Endometrial microvascular endothelial cells (primary cell): ENCODE measurements at regions not wholly inside any gene's neighbourhood (a gene's known extent, or its start where the extent isn't known, plus 50 kb on each side); places are given as distances from the start of the nearest gene placed in this dataset.
"Not testable (repeated sequence)": the region's sequence is repeated elsewhere in the genome, so short reads cannot be mapped to it uniquely, and the experiment has no call there.

ENCODE experiments used
- in situ Hi-C: cut with HindIII; loops from 2 replicates; pipeline ENCODE4 v1.10.0; 2017; ENCODE audit warnings: low sequenced_read_pairs, low pct_unique_long_range_greater_than_20kb; ENCODE audit errors: inconsistent ontology term

- in situ Hi-C loops, result no loop called here
Measured at GRCh38 chr5:124511791-124512190, 234.6 kb downstream of the ZNF608 start.

DNA sequence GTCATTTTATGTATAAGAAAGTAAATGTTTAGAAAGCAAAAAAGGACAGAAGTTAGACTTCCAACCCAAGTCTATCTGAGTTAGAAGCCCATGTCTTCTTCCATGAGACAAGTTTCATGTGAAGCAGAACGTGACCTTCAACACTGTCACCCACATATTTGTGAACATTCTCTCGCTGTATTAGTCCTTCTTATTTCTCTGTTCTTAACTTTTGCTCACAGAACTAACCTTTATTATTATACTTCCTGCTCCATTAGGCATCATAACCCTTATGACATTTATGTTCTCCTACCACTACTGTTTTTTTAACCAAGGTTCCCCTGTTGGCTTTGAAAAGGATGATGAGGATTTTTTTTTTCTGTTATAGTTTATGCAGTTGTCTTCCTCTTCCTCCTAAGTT is 238.8 kb downstream of the ZNF608 start:
- in situ Hi-C loops, result no loop called here

- in situ Hi-C loops, result no loop called here
Measured at GRCh38 chr5:124504081-124504916, 242.1 kb downstream of the ZNF608 start.

- in situ Hi-C loops, result no loop called here
Measured at GRCh38 chr5:124502551-124502950, 243.9 kb downstream of the ZNF608 start.

- in situ Hi-C loops, result not testable (repeated sequence)
Measured at GRCh38 chr5:124499818-124500217, 246.6 kb downstream of the ZNF608 start.

- in situ Hi-C loops, result not testable (repeated sequence)
Measured at GRCh38 chr5:124496968-124497367, 249.5 kb downstream of the ZNF608 start.

DNA sequence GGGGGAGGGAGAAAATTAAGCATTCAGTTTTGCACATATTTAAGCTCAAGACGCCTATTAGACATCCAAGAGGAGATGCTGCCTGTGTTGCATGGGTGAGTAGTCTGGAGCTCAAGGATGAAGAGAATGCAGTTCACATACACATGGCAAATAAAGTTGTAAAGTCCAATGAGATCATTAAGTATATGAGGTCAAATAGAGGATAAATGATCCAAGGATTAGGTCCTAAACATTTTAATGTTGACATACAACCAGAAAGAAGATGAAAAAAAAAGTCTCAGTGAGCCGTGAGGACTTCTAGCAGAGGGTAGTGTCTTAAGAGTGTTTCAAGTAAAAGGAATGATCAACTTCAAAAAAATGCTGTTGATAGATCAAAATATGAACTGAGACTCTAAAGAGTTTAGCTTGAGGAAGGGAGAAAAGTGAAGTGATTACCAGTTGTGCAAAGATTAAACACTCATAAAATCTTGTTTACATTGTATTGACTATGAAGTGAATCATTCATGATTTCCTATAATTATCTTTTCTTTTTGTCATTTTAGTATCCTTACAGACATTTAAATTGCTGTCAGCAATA is 251.8 kb downstream of the ZNF608 start:
- in situ Hi-C loops, result no loop called here

GRCh38 chr5:124492444-124493224 is 253.8 kb downstream of the ZNF608 start:
- in situ Hi-C loops, result no loop called here

- in situ Hi-C loops, result not testable (repeated sequence)
Measured at GRCh38 chr5:124490315-124490714, 256.1 kb downstream of the ZNF608 start.

DNA sequence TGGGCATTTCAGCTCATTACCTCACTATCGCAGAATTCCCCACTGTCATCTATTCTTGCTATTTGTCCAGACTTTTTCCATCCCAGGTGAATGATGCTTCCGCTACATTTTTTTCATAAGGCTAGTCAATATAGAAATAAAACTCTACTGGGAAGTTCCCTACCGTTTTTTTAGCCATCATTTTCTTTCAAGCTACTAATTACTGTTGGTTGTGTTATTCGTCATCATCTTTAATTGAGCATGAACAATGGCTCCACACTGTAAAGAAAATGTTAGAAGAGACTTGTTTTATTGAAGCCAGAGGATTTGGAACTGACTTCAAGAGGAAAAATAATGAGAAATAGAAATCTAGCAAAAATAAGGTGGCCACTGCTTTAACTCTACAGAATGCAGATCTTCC is 265.0 kb downstream of the ZNF608 start:
- in situ Hi-C loops, result no loop called here

DNA sequence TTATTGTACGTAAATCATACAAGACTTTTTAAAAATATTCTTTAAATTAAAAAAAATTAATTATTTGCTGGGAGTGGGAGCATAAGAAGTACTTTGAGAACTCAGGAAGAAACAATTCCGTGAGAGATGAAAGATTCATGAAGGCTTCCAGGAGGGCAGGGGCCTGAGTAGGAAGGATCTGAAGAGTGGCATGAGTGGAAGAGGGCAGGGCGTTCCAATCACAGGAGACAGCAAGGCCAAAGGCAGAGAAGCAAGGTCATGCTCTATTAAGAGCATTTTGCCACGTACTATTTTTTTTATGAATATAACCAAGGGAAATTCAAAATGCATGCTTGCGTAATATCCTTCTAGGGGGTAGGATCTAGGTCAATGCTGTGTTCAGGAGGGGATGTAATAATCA is 265.5 kb downstream of the ZNF608 start:
- in situ Hi-C loops, result no loop called here

DNA sequence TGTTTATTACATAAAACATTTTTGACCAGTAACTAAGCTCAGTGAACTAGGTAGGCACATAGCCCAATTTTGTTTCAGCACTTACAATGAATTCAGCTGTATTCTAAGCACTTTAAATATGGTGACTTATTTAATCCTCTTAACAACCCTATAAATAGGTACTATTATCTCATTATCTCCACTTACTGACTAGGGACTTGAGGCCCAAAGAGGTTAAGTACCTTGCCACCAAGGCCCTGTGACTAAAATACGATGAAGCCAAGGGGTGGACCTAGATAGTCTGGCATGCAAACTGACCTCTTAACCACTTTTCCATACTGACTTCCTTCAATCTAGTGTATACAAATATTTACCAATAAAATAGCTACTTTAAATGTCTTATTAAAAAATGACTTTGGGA is 266.4 kb downstream of the ZNF608 start:
- in situ Hi-C loops, result no loop called here

DNA sequence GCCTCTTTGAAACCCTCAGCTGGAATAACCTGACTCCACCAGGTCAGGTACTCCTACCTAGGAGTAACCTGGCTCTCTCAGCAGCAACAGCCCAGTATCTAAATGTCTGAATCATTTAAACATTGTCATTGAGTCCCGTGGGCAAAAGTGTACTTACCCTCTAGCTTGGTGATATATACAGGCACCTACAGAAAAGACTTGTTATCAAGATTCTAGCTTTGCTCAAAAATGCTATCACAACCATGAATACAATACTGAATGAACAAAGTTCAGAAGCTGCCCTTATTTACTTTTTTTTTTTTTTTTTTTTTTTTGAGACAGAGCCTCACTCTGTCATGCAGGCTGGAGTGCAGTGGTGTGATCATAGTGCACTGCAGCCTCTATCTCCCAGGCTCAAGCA is 268.2 kb downstream of the ZNF608 start:
- in situ Hi-C loops, result no loop called here

GRCh38 chr5:124477577-124477976 is 268.9 kb downstream of the ZNF608 start:
- in situ Hi-C loops, result no loop called here

GRCh38 chr5:124477062-124477461 is 269.4 kb downstream of the ZNF608 start:
- in situ Hi-C loops, result no loop called here

DNA sequence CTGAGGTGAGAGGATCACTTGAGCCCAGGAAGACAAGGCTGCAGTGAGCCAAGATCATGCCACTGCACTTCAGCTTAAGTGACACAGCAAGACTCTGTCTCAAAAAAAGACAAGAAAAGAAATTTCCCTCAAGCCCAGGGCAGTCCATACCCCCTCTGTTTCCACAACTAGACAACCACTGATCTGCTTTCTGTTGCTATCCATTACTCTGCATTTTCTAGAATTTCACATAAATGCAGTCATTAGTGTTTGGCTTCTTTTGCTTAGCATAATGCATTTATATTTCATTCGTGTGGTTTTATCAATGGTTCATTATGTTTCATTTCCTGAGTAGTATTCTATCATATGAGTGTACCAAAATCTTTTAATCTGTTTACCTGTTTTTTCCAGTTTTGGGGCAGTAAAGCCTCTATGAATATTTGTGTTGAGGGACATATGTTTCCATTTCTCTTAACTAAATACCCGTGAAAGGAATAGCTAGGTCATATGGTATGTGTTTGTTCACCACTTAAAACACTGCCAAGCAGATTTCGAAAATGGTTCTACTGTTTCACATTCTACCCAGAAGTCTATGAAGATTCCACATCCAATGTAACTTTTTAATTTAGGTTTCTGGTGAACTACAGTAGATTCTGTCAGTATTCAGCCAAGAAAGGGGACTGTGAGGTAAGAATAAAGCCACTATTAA is 271.8 kb downstream of the ZNF608 start:
- in situ Hi-C loops, result no loop called here

DNA sequence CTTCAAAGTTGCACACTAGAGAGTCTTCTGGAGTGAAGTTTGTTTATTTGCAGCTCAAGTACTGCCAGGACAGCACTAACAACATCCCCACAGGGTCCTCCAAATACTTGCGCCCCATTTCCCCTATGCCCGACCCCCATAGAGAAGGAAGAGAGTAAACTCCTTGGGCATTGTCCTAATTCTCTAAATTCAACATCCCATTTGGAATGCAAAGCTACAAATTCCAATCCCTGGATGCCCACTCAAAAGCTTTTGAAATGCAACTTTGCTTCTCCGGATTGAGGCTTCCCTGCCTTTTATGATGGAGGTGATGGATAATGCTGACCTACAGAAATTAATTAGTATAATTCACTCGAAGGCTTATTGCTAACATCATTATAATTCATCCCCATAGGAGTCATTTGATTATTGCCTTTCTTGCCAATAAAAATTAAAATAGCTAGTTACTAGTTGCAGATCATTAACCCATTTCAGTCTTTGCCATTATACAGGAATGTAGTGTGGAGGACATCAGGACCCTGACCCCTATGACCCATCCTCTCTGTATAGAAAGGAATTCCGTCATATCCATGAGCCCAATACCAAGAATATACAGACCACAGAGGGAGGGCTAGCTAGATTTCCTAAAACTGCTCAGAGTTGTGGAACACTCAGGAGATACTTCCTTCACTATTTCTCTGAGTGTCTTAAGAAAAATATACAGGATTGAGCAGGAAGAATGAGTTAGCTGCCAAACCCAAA is 277.6 kb downstream of the ZNF608 start:
- in situ Hi-C loops, result no loop called here

GRCh38 chr5:124467745-124468144 is 278.7 kb downstream of the ZNF608 start:
- in situ Hi-C loops, result no loop called here

- in situ Hi-C loops, result no loop called here
Measured at GRCh38 chr5:124466011-124466410, 280.4 kb downstream of the ZNF608 start.
